Ishikawa (cell line): ENCODE measurements at regions not wholly inside any gene's neighbourhood (a gene's known extent, or its start where the extent isn't known, plus 50 kb on each side); places are given as distances from the start of the nearest gene placed in this dataset.

Source experiments
- CEBPB ChIP-seq: IDR thresholded peaks from 2 replicates; pipeline ENCODE4 v1.6.1; 2012
- EGR1 ChIP-seq: IDR thresholded peaks from 2 replicates; pipeline ENCODE4 v1.6.1; 2012
- EP300 ChIP-seq: IDR thresholded peaks from 2 replicates; pipeline ENCODE4 v1.6.1; 2012; ENCODE audit warnings: borderline replicate concordance
- FOXM1 ChIP-seq: IDR thresholded peaks from 2 replicates; pipeline ENCODE4 v1.6.1; 2012; ENCODE audit warnings: low read depth, borderline replicate concordance
- NFIC ChIP-seq: IDR thresholded peaks from 2 replicates; pipeline ENCODE4 v1.6.1; 2012
- RAD21 ChIP-seq: IDR thresholded peaks from 2 replicates; pipeline ENCODE4 v1.6.1; 2012; ENCODE audit warnings: low read depth
- REST ChIP-seq: IDR thresholded peaks from 2 replicates; pipeline ENCODE4 v1.6.1; 2012; ENCODE audit warnings: low read depth, mild to moderate bottlenecking
- TAF1 ChIP-seq: IDR thresholded peaks from 2 replicates; pipeline ENCODE4 v1.6.1; 2012; ENCODE audit warnings: low read depth, mild to moderate bottlenecking
- TCF12 ChIP-seq: IDR thresholded peaks from 2 replicates; pipeline ENCODE4 v1.6.1; 2012; ENCODE audit warnings: low read depth
- TEAD4 ChIP-seq: IDR thresholded peaks from 2 replicates; pipeline ENCODE4 v1.6.1; 2012
- USF1 ChIP-seq: IDR thresholded peaks from 2 replicates; pipeline ENCODE4 v1.6.1; 2012
- YY1 ChIP-seq: IDR thresholded peaks from 2 replicates; pipeline ENCODE4 v1.6.1; 2012; ENCODE audit warnings: low read depth
- ZBTB7A ChIP-seq: IDR thresholded peaks from 2 replicates; pipeline ENCODE4 v1.6.1; 2012; ENCODE audit warnings: low read depth
- TF ChIP-seq, protein P1 (sequence below): IDR thresholded peaks from 2 replicates; pipeline ENCODE4 v1.6.1; 2012

- TF ChIP-seq FOXM1 (no peak), TAF1 (no peak), TEAD4 (no peak), CEBPB (no peak), TCF12 (no peak), REST (no peak), NFIC (no peak), RAD21 (no peak), ZBTB7A (no peak), USF1 (no peak), YY1 (no peak), EP300 (no peak), EGR1 (no peak)
- TF ChIP-seq, protein P1, sequence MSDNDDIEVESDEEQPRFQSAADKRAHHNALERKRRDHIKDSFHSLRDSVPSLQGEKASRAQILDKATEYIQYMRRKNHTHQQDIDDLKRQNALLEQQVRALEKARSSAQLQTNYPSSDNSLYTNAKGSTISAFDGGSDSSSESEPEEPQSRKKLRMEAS, result no peak
Measured at GRCh38 chr9:29449306-29449705, 1876.0 kb upstream of the C9orf72 start.
